ENCODE measurements at regions not wholly inside any gene's neighbourhood (a gene's known extent, or its start where the extent isn't known, plus 50 kb on each side); places are given as distances from the start of the nearest gene placed in this dataset.
A peak's percentile ranks its signal among the peaks of the same experiment; 100 is the strongest.

DNA sequence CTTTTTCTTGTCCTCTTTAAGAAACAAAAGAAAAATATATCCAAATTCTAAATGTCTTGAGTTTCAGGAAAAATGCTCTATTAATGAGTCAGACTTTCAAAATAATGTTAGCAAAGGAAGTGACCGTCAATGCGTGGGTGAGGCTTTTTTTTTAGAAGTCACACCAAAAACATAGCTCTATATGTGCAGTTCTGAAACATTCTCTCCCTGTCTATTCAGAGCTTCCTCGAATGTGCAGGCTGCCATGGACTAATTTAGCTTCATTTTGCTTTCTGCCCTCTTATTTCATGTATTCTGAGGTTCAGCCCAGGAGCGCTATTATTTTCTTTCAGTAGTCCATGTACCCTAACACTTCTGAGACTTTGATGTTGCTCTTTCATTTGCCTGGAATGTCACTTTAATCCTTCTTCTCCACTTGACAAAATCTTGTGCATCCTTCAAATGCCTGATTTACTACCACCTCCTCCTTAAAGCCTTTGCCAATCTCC is 72.5 kb upstream of the RASA1 start:
- TF ChIP-seq JUN (IDR thresholded peaks at IDR 0.05; ENCODE audit: borderline replicate concordance, insufficient read depth, insufficient read length, low read depth) (peak; percentile 53), MAX (IDR thresholded peaks at IDR 0.05; ENCODE audit: insufficient read depth, insufficient read length) (no peak), MYC (IDR thresholded peaks at IDR 0.05; ENCODE audit: low read depth, low read length) (no peak), FOS (IDR thresholded peaks at IDR 0.05; ENCODE audit: borderline replicate concordance, insufficient read depth, low read length) (peak; percentile 75), POLR2AphosphoS5 (IDR thresholded peaks at IDR 0.05; ENCODE audit: insufficient read depth, low read depth, low read length) (no peak)
- POLR2A ChIA-PET = interaction anchor here (0.5 to 1.7 kb wide), 3 partner anchors 73 to 1766 kb away, joined by 3 to 7 read pairs (median 4); partner anchors contain the start of gene RASA1
- no peaks in the 10 kb centered on the region for H3K36me3 ChIP-seq (ENCODE audit: control insufficient read depth in 2 of 2, extremely low read depth in 1 of 2, insufficient read depth in 2 of 2, low read length in 2 of 2)
- intact Hi-C loops (cut with micrococcal nuclease) (loop anchor here (1.0 to 2.0 kb wide), 5 partner anchors 44 to 206 kb away; partner anchors contain the start of gene RASA1), dilution Hi-C loops (cut with MboI; ENCODE audit: extremely low pct_ligation_motif_present, low sequenced_read_pairs) (no loop called here)
- peak; percentile 88 for FAIRE-seq
- H3K9me3 ChIP-seq (replicated peaks; ENCODE audit: control insufficient read depth, insufficient read depth, low read length) = no peaks in the 10 kb centered on the region
- peak overlapping the region; percentile 92 for H3K4me2 ChIP-seq (ENCODE audit: insufficient read depth, low read length)
- H3K27me3 ChIP-seq (ENCODE audit: control insufficient read depth in 2 of 2, insufficient read depth in 2 of 2, low read length in 2 of 2) = no peaks in the 10 kb centered on the region
- peak overlapping the region; percentile 98 for H3K27ac ChIP-seq (ENCODE audit: insufficient read depth, low read depth, low read length)
- CTCF ChIA-PET = interaction anchor here (1.2 to 2.5 kb wide), 8 partner anchors 13 to 125 kb away, joined by 3 to 19 read pairs (median 6); no protein-coding TSS in a partner anchor
- H3K9ac ChIP-seq (replicated peaks; ENCODE audit: extremely low read depth, insufficient read depth, low read length) = peak overlapping the region; percentile 74
- H3K79me2 ChIP-seq (ENCODE audit: control insufficient read depth, insufficient read depth, low read length) = no peaks in the 10 kb centered on the region
- H3K4me1 ChIP-seq (ENCODE audit: control insufficient read depth, extremely low read depth, insufficient read depth, low read length) = peaks cover 25% of the 10 kb centered on the region
- no TSS peak for BruUV-seq (replicated peaks)
- peak overlapping the region; percentile 98 for H2AFZ ChIP-seq (ENCODE audit: low read depth, low read length)
- DNase-seq (ENCODE audit: low read depth, low spot score) = peak; percentile 85
- no peaks in the 10 kb centered on the region for H4K20me1 ChIP-seq (replicated peaks; ENCODE audit: control insufficient read depth, extremely low read depth, insufficient read depth, low read length)
- peak overlapping the region in 1 of 3 experiments; percentile 40 for H3K4me3 ChIP-seq (replicated peaks in 1 of 3; ENCODE audit: insufficient read depth in 1 of 3, low read depth in 1 of 3, low read length in 3 of 3)
- H3K9me1 ChIP-seq (replicated peaks; ENCODE audit: control insufficient read depth, extremely low read depth, insufficient read depth, low read length) = no peaks in the 10 kb centered on the region

DNA sequence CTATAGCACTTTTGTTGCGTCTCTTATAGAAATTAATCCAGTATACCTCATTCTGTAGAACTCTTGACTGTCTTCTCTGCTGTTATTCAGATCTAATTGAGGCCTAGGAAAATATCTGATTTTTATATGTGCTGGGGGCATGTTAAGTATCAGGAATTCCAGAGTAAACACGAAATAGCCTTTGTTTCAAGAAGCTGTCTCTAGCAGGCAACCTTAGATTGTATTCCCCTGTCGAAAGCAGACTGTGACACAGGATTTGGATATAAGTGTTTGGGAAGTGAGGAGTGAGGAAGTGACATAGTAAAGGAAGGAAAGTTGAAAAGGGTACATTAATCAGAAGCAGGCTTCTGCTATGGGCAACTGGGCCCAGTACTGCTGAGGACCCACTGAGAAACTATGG is 72.1 kb upstream of the RASA1 start:
- BruUV-seq (replicated peaks) = TSS peak; percentile 88
- no peaks in the 10 kb centered on the region for H3K9me1 ChIP-seq (replicated peaks; ENCODE audit: control insufficient read depth, extremely low read depth, insufficient read depth, low read length)
- no peaks in the 10 kb centered on the region for H4K20me1 ChIP-seq (replicated peaks; ENCODE audit: control insufficient read depth, extremely low read depth, insufficient read depth, low read length)
- H2AFZ ChIP-seq (ENCODE audit: low read depth, low read length) = peak overlapping the region; percentile 98
- dilution Hi-C loops (cut with MboI; ENCODE audit: extremely low pct_ligation_motif_present, low sequenced_read_pairs) = no loop called here
- H3K79me2 ChIP-seq (ENCODE audit: control insufficient read depth, insufficient read depth, low read length) = no peaks in the 10 kb centered on the region
- peak overlapping the region; percentile 98 for H3K27ac ChIP-seq (ENCODE audit: insufficient read depth, low read depth, low read length)
- peak; percentile 68 for DNase-seq (ENCODE audit: low read depth, low spot score)
- H3K9me3 ChIP-seq (replicated peaks; ENCODE audit: control insufficient read depth, insufficient read depth, low read length) = no peaks in the 10 kb centered on the region
- H3K27me3 ChIP-seq (ENCODE audit: control insufficient read depth in 2 of 2, insufficient read depth in 2 of 2, low read length in 2 of 2) = no peaks in the 10 kb centered on the region
- peak overlapping the region; percentile 92 for H3K4me2 ChIP-seq (ENCODE audit: insufficient read depth, low read length)
- no peak for FAIRE-seq
- intact Hi-C loops (cut with micrococcal nuclease) = loop anchor here (1.0 to 2.0 kb wide), 5 partner anchors 44 to 205 kb away; partner anchors contain the start of gene RASA1
- H3K4me1 ChIP-seq (ENCODE audit: control insufficient read depth, extremely low read depth, insufficient read depth, low read length) = peaks cover 25% of the 10 kb centered on the region
- TF ChIP-seq CTCF (IDR thresholded peaks at IDR 0.05; ENCODE audit: extremely low read depth in 1 of 2, insufficient read depth in 1 of 2, low read depth in 1 of 2, low read length in 2 of 2) = no peak
- no peak for TF ChIP-seq FOS (IDR thresholded peaks at IDR 0.05; ENCODE audit: borderline replicate concordance, insufficient read depth, low read length)
- TF ChIP-seq JUN (IDR thresholded peaks at IDR 0.05; ENCODE audit: borderline replicate concordance, insufficient read depth, insufficient read length, low read depth) = no peak
- no peak for TF ChIP-seq POLR2AphosphoS5 (IDR thresholded peaks at IDR 0.05; ENCODE audit: insufficient read depth, low read depth, low read length)
- TF ChIP-seq MAX (IDR thresholded peaks at IDR 0.05; ENCODE audit: insufficient read depth, insufficient read length) = no peak
- TF ChIP-seq POLR2A (IDR thresholded peaks at IDR 0.05; ENCODE audit: low read depth, low read length) = no peak
- TF ChIP-seq MYC (IDR thresholded peaks at IDR 0.05; ENCODE audit: low read depth, low read length) = no peak
- TF ChIP-seq GATA2 (IDR thresholded peaks at IDR 0.05; ENCODE audit: insufficient read depth, insufficient read length, low read depth, low read length) = no peak
- no peak for TF ChIP-seq EZH2 (IDR thresholded peaks at IDR 0.05; ENCODE audit: borderline replicate concordance, low read depth, low read length, severe bottlenecking)
- POLR2A ChIA-PET = interaction anchor here (0.9 to 1.7 kb wide), 2 partner anchors 72 to 76 kb away, joined by 3 to 7 read pairs; partner anchors contain the start of gene RASA1
- H3K4me3 ChIP-seq (replicated peaks in 1 of 3; ENCODE audit: insufficient read depth in 1 of 3, low read depth in 1 of 3, low read length in 3 of 3) = peak overlapping the region in 1 of 3 experiments; percentile 40
- CTCF ChIA-PET = interaction anchor here (1.2 to 2.5 kb wide), 8 partner anchors 14 to 126 kb away, joined by 3 to 19 read pairs (median 6); no protein-coding TSS in a partner anchor
- H3K36me3 ChIP-seq (ENCODE audit: control insufficient read depth in 2 of 2, extremely low read depth in 1 of 2, insufficient read depth in 2 of 2, low read length in 2 of 2) = no peaks in the 10 kb centered on the region
- peak overlapping the region; percentile 74 for H3K9ac ChIP-seq (replicated peaks; ENCODE audit: extremely low read depth, insufficient read depth, low read length)
